ENCODE measurements at regions not wholly inside any gene's neighbourhood (a gene's known extent, or its start where the extent isn't known, plus 50 kb on each side); places are given as distances from the start of the nearest gene placed in this dataset.

DNA sequence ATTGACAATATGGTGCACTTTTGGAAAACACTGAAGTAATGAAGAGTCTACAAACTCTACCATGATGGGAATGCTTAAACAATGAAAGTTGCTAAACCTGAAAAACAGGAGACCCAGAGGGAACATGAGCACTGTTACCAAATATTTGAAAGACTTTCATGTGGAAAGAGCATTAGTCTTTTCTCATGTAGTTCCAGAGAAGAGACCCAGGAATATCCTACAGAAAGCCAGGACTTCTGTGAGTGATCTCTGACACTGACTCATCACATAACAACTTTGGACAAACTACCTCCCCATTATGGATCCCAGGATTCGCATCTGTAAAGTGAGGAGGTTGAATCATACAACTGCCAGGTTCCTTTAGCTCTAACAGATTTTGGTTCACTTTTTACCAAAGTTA, 62.2 kb downstream of the FAM181B start:
- Histone ChIP-seq H4K20me1 (ENCODE audit: low read depth) (no peaks in the 10 kb centered on the region), H3K9ac (no peak overlapping the region), H3K27me3 (no peaks in the 10 kb centered on the region), H3K27ac (no peak overlapping the region), H2AFZ (replicated peaks) (no peak overlapping the region), H3K4me3 (no peak overlapping the region), H3K4me1 (no peaks in the 10 kb centered on the region), H3F3A (ENCODE audit: low read depth) (no peaks in the 10 kb centered on the region), H3K79me2 (ENCODE audit: low read depth) (no peaks in the 10 kb centered on the region), H3K9me3 (ENCODE audit: low read depth) (no peaks in the 10 kb centered on the region), H3K4me2 (no peak overlapping the region), H3K36me3 (no peaks in the 10 kb centered on the region)
- no peaks in the 10 kb centered on the region for H3K4me1 Mint-ChIP-seq
- no peaks in the 10 kb centered on the region for H3K36me3 Mint-ChIP-seq
- no peak overlapping the region for H3K27ac Mint-ChIP-seq
- DNase-seq (ENCODE audit: low spot score): no peak
- TF ChIP-seq EZH2phosphoT487 (IDR thresholded peaks at IDR 0.05) (no peak), EZH2 (IDR thresholded peaks at IDR 0.05) (no peak)
- TF ChIP-seq, protein P1, sequence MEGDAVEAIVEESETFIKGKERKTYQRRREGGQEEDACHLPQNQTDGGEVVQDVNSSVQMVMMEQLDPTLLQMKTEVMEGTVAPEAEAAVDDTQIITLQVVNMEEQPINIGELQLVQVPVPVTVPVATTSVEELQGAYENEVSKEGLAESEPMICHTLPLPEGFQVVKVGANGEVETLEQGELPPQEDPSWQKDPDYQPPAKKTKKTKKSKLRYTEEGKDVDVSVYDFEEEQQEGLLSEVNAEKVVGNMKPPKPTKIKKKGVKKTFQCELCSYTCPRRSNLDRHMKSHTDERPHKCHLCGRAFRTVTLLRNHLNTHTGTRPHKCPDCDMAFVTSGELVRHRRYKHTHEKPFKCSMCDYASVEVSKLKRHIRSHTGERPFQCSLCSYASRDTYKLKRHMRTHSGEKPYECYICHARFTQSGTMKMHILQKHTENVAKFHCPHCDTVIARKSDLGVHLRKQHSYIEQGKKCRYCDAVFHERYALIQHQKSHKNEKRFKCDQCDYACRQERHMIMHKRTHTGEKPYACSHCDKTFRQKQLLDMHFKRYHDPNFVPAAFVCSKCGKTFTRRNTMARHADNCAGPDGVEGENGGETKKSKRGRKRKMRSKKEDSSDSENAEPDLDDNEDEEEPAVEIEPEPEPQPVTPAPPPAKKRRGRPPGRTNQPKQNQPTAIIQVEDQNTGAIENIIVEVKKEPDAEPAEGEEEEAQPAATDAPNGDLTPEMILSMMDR (IDR thresholded peaks at IDR 0.05): no peak
- no peak overlapping the region for H3K4me3 Mint-ChIP-seq
- H3K9me3 Mint-ChIP-seq: no peaks in the 10 kb centered on the region
- H3K27me3 Mint-ChIP-seq (ENCODE audit: insufficient read depth, low read depth): no peaks in the 10 kb centered on the region

DNA sequence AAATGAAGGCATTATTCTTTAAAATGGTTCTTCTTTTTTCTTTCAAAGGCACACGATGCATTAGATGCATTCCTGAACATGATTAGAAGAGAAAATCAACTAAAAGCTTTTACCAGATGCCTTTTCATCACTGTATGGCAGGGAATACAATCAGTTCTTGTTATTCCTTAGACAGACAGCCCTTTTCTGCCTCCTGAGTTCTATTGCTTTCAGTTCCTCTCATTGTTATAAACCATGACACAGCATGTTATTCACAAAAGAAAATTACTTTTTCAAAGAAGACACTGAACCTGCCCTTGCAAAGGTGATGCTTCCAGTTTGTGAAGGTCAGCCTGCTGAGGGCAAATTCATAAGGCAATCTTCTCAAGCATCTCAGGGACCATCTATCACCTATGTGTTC, 70.1 kb downstream of the FAM181B start:
- no peaks in the 10 kb centered on the region for H3K36me3 Mint-ChIP-seq
- H3K9me3 Mint-ChIP-seq: no peaks in the 10 kb centered on the region
- H3K79me2 ChIP-seq (ENCODE audit: low read depth): no peaks in the 10 kb centered on the region
- H3K4me2 ChIP-seq: no peak overlapping the region
- H3K4me1 Mint-ChIP-seq: peaks cover 3% of the 10 kb centered on the region
- H3K27me3 ChIP-seq: no peaks in the 10 kb centered on the region
- H3F3A ChIP-seq (ENCODE audit: low read depth): no peaks in the 10 kb centered on the region
- H3K36me3 ChIP-seq: no peaks in the 10 kb centered on the region
- H2AFZ ChIP-seq (replicated peaks): no peak overlapping the region
- H3K27ac ChIP-seq: no peak overlapping the region
- no peaks in the 10 kb centered on the region for H4K20me1 ChIP-seq (ENCODE audit: low read depth)
- H3K9ac ChIP-seq: no peak overlapping the region
- no peak for DNase-seq (ENCODE audit: low spot score)
- H3K4me1 ChIP-seq: no peaks in the 10 kb centered on the region
- TF ChIP-seq, protein P1 (IDR thresholded peaks at IDR 0.05): no peak
- TF ChIP-seq EZH2 (IDR thresholded peaks at IDR 0.05) (no peak), EZH2phosphoT487 (IDR thresholded peaks at IDR 0.05) (no peak)
- H3K4me3 Mint-ChIP-seq: no peak overlapping the region
- H3K27ac Mint-ChIP-seq: no peak overlapping the region
- no peak overlapping the region for H3K4me3 ChIP-seq
- H3K27me3 Mint-ChIP-seq (ENCODE audit: insufficient read depth, low read depth): no peaks in the 10 kb centered on the region
- H3K9me3 ChIP-seq (ENCODE audit: low read depth): no peaks in the 10 kb centered on the region

DNA sequence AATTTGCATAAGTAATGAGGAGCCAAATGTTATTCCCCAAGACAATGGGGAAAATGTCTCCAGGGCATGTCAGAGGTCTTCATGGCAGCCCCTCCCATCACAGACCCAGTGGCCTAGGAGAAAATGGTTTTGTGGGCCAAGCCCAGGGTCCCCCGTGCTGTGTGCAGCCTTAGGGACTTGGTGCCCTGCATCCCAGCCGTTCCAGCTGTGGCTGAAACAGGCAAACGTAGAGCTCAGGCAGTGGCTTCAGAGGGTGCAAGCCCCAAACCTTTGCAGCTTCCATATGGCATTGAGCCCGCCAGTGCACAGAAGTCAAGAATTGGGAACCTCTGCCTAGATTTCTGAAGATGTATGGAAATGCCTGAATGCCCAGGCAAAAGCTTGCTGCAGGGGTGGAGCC, 79.9 kb downstream of the FAM181B start:
- Mint-ChIP-seq H3K4me1 (no peaks in the 10 kb centered on the region), H3K36me3 (no peaks in the 10 kb centered on the region), H3K4me3 (no peak overlapping the region), H3K27me3 (ENCODE audit: insufficient read depth, low read depth) (no peaks in the 10 kb centered on the region), H3K9me3 (no peaks in the 10 kb centered on the region), H3K27ac (no peak overlapping the region)
- no peak overlapping the region for H3K9ac ChIP-seq
- H3F3A ChIP-seq (ENCODE audit: low read depth): no peaks in the 10 kb centered on the region
- no peaks in the 10 kb centered on the region for H3K36me3 ChIP-seq
- H3K27ac ChIP-seq: no peak overlapping the region
- no peaks in the 10 kb centered on the region for H3K9me3 ChIP-seq (ENCODE audit: low read depth)
- no peak overlapping the region for H3K4me3 ChIP-seq
- no peaks in the 10 kb centered on the region for H3K79me2 ChIP-seq (ENCODE audit: low read depth)
- TF ChIP-seq, protein P1 (IDR thresholded peaks at IDR 0.05): no peak
- TF ChIP-seq EZH2 (IDR thresholded peaks at IDR 0.05) (no peak), EZH2phosphoT487 (IDR thresholded peaks at IDR 0.05) (no peak)
- no peaks in the 10 kb centered on the region for H4K20me1 ChIP-seq (ENCODE audit: low read depth)
- H2AFZ ChIP-seq (replicated peaks): no peak overlapping the region
- no peaks in the 10 kb centered on the region for H3K4me1 ChIP-seq
- H3K27me3 ChIP-seq: no peaks in the 10 kb centered on the region
- no peak overlapping the region for H3K4me2 ChIP-seq
- DNase-seq (ENCODE audit: low spot score): no peak

DNA sequence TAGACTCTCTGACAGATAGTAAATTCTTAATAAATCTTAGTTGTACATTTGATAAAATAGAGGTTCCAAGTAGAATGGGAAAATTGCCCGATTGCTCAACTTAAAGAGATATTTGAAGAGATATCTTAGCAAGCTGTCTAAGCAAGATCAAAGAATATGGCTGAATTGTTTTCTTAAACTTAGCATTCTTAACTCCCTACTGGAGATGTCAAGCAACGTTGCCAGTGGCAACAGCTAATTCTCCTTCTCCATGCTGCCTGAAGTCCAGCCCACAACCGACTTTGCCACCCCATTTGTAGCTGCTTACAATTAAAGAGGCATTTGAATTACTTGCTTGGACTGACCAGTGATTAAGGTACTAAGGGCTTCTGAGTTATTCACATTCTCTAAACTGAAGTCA, 94.4 kb downstream of the FAM181B start:
- H3K27me3 ChIP-seq: no peaks in the 10 kb centered on the region
- no peak overlapping the region for H3K9ac ChIP-seq
- H3K9me3 ChIP-seq (ENCODE audit: low read depth): no peaks in the 10 kb centered on the region
- no peaks in the 10 kb centered on the region for H3K36me3 ChIP-seq
- no peaks in the 10 kb centered on the region for H3K4me1 ChIP-seq
- no peak overlapping the region for H3K4me3 ChIP-seq
- no peak for TF ChIP-seq EZH2phosphoT487 (IDR thresholded peaks at IDR 0.05)
- TF ChIP-seq EZH2 (IDR thresholded peaks at IDR 0.05): no peak
- TF ChIP-seq, protein P1 (IDR thresholded peaks at IDR 0.05): no peak
- no peaks in the 10 kb centered on the region for H3K79me2 ChIP-seq (ENCODE audit: low read depth)
- H3K4me2 ChIP-seq: no peak overlapping the region
- no peak overlapping the region for H3K27ac Mint-ChIP-seq
- peaks cover 11% of the 10 kb centered on the region for H3K9me3 Mint-ChIP-seq
- H2AFZ ChIP-seq (replicated peaks): no peak overlapping the region
- no peaks in the 10 kb centered on the region for H3F3A ChIP-seq (ENCODE audit: low read depth)
- peaks cover 36% of the 10 kb centered on the region for H3K4me1 Mint-ChIP-seq
- peak; percentile 22 for DNase-seq (ENCODE audit: low spot score)
- no peaks in the 10 kb centered on the region for H4K20me1 ChIP-seq (ENCODE audit: low read depth)
- no peak overlapping the region for H3K4me3 Mint-ChIP-seq
- no peaks in the 10 kb centered on the region for H3K36me3 Mint-ChIP-seq
- no peak overlapping the region for H3K27ac ChIP-seq
- H3K27me3 Mint-ChIP-seq (ENCODE audit: insufficient read depth, low read depth): peaks cover 6% of the 10 kb centered on the region

Data from neural progenitor cell (in vitro differentiated cells).